ENCODE measurements at regions not wholly inside any gene's neighbourhood (a gene's known extent, or its start where the extent isn't known, plus 50 kb on each side); places are given as distances from the start of the nearest gene placed in this dataset.

DNA sequence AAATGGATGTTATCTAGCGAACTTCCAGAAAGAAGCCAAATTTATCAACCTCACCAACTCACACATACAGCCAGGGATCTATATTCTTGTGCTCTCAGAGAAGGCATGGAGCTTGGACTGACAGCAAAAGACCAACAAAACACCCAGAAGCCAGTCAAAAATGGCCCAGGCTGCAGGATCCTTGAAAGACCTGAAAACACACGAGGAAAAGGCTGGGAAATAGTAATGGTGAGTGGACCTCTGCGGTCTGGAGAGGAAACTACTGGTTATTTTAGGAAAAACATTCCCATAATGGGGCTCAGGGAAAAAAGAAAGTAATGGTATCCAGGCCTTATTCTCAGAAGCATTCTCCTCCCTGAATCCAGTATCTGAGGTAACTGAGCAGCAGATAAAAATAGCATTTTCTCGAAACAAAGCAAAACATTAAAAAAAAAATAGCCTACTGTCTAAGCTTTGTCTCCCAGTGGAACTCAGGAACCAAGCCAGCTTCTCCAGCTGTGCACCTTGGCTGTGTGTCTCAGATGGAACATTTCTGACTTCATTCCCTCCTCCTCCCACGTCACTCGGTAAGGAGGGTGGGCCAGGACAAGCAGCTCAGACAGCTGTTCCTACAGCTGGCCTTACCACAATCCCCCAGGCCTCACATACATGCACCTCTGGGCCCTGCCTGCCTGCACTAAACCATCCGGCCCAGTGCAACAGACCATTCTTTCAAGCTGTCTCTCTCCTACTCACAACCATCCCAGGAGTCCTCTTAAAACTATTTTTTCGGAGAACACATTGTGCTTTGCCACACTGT is 249.9 kb downstream of the DAD1 start:
- no peak for DNase-seq (ENCODE audit: low read depth, low spot score)
- ChIA-PET POLR2A (no interaction called here), CTCF (interaction anchor here (1.3 to 2.5 kb wide), 2 partner anchors 20 to 36 kb away, joined by 3 to 9 read pairs; no protein-coding TSS in a partner anchor)
- TF ChIP-seq, protein P1, sequence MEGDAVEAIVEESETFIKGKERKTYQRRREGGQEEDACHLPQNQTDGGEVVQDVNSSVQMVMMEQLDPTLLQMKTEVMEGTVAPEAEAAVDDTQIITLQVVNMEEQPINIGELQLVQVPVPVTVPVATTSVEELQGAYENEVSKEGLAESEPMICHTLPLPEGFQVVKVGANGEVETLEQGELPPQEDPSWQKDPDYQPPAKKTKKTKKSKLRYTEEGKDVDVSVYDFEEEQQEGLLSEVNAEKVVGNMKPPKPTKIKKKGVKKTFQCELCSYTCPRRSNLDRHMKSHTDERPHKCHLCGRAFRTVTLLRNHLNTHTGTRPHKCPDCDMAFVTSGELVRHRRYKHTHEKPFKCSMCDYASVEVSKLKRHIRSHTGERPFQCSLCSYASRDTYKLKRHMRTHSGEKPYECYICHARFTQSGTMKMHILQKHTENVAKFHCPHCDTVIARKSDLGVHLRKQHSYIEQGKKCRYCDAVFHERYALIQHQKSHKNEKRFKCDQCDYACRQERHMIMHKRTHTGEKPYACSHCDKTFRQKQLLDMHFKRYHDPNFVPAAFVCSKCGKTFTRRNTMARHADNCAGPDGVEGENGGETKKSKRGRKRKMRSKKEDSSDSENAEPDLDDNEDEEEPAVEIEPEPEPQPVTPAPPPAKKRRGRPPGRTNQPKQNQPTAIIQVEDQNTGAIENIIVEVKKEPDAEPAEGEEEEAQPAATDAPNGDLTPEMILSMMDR (IDR thresholded peaks at IDR 0.05; ENCODE audit: insufficient read depth, low read length, missing control alignments): no peak
- H3K4me3 ChIP-seq (ENCODE audit: low read depth, low read length): no peak overlapping the region

DNA sequence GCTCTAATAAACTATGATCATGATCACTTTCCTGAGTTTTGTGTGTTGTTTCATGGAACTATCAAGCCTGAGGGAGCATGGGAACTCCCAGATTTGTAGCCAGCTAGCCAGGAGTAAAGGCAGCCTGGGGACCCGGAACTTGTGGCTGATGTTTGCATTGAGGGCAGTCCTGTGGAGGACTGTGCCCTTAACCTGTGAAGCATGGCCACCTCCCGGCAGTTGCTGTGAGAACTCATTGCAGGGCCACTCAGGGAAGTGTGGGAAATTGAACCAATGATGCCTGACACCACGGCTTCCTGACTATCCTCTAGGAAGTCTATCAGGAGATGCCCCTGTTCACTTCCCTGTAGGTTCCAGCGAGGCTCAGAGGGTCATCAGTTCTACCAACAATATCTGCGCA is 250.6 kb downstream of the DAD1 start:
- CTCF ChIA-PET: interaction anchor here (0.7 to 1.3 kb wide), 2 partner anchors 18 to 37 kb away, joined by 3 read pairs; no protein-coding TSS in a partner anchor
- H3K4me3 ChIP-seq (ENCODE audit: low read depth, low read length): no peak overlapping the region
- DNase-seq (ENCODE audit: low read depth, low spot score): no peak
- TF ChIP-seq, protein P1 (IDR thresholded peaks at IDR 0.05; ENCODE audit: insufficient read depth, low read length, missing control alignments): no peak
- POLR2A ChIA-PET: no interaction called here

DNA sequence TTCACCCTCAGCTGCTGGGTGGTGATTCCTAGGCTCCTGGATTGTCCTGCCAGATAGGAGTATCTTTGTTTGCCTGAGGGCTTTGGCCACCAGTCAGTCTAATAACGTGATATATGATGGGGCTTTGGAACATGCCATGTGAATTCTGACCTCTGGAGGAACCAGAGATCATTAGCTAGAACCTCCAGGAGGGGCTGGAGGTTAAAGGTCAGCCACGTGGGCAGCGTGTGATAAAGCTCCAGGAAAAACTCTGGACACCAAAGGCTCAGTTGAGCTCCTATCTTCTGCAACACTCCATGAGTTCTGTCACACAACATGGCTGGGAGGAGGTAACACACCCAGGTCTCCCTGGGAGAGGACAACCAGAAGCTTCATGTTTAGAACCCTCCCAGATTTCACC is 251.1 kb downstream of the DAD1 start:
- CTCF ChIA-PET: interaction anchor here (0.7 to 1.3 kb wide), 3 partner anchors 18 to 37 kb away, joined by 3 read pairs; no protein-coding TSS in a partner anchor
- POLR2A ChIA-PET: no interaction called here
- no peak for DNase-seq (ENCODE audit: low read depth, low spot score)

DNA sequence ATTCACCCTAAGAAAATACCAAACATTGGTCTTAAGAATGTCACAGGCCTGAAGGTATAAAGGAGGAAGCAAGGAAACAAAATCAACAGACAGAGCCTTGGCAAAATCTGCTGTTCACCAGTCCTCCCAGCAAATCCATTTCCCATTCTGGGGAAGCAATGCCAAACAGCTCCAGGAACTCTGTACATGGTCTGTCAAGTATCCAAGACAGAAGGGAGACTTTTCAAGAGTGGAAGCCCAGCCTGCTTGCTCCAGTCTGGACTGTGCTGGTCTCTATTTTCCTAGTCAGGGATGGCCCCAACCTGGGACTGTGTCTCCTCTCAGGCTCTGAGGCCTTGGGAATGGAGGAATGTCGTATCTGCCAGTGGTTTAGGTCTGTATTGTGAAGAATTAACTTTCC is 251.5 kb downstream of the DAD1 start:
- TF ChIP-seq, protein P1 (IDR thresholded peaks at IDR 0.05; ENCODE audit: insufficient read depth, low read length, missing control alignments): no peak
- ChIA-PET POLR2A (no interaction called here), CTCF (interaction anchor here (0.7 kb wide), 2 partner anchors 17 to 18 kb away, joined by 3 read pairs; no protein-coding TSS in a partner anchor)
- no peak for DNase-seq (ENCODE audit: low read depth, low spot score)
- H3K4me3 ChIP-seq (ENCODE audit: low read depth, low read length): no peak overlapping the region

More for the DNA sequence above, 251.1 kb downstream of the DAD1 start:
- TF ChIP-seq, protein P1 (IDR thresholded peaks at IDR 0.05; ENCODE audit: insufficient read depth, low read length, missing control alignments): no peak
- H3K4me3 ChIP-seq (ENCODE audit: low read depth, low read length): no peak overlapping the region

DNA sequence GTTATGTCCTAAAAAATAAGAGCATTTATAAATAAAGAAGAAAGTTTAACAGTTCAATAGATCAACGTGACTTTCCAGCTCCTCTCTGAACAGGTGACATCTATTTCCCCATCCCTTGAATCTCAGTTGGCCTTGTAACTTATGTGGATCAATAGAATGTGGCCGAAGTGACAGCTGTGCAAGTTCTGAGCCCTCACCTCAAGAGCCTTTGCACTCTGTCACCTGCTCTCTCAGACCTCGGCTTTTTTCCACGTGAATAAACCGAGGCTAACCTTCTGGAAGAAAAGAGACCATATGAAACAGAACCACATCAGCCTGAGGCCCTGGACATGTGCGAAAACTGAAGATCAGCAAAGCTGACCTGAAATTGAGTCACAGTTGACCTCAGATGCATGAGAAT is 253.0 kb downstream of the DAD1 start:
- ChIA-PET CTCF (interaction anchor here (1.2 to 5.2 kb wide), 2 partner anchors 17 to 25 kb away, joined by 3 to 36 read pairs; no protein-coding TSS in a partner anchor), POLR2A (no interaction called here)
- no peak overlapping the region for H3K4me3 ChIP-seq (ENCODE audit: low read depth, low read length)
- TF ChIP-seq, protein P1 (IDR thresholded peaks at IDR 0.05; ENCODE audit: insufficient read depth, low read length, missing control alignments): no peak
- DNase-seq (ENCODE audit: low read depth, low spot score): no peak

DNA sequence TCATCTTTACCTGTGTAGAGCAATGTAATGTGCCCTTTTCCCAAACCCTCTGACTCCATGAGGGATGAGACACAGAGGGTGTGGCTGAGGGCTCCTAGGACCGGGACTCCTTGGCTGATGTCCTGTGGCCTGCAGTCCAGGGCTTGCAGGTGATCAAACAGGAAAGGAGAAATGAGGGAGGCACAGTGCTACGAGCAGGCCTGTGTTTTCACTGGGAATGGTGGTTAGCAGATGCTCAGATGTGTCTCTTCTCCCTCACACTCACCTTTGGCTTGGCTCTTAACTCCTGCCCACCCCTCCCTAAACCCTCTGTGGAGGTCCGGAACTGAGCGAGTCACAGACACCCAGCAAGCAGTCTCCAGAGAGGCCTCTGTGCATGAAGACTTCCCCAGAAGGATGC is 254.4 kb downstream of the DAD1 start:
- TF ChIP-seq, protein P1 (IDR thresholded peaks at IDR 0.05; ENCODE audit: insufficient read depth, low read length, missing control alignments): no peak
- no peak overlapping the region for H3K4me3 ChIP-seq (ENCODE audit: low read depth, low read length)
- POLR2A ChIA-PET: no interaction called here
- CTCF ChIA-PET: interaction anchor here (1.4 to 5.2 kb wide), 5 partner anchors 16 to 134 kb away, joined by 4 to 36 read pairs (median 6); no protein-coding TSS in a partner anchor
- DNase-seq (ENCODE audit: low read depth, low spot score): no peak
